ENCODE measurements at regions not wholly inside any gene's neighbourhood (a gene's known extent, or its start where the extent isn't known, plus 50 kb on each side); places are given as distances from the start of the nearest gene placed in this dataset.

DNA sequence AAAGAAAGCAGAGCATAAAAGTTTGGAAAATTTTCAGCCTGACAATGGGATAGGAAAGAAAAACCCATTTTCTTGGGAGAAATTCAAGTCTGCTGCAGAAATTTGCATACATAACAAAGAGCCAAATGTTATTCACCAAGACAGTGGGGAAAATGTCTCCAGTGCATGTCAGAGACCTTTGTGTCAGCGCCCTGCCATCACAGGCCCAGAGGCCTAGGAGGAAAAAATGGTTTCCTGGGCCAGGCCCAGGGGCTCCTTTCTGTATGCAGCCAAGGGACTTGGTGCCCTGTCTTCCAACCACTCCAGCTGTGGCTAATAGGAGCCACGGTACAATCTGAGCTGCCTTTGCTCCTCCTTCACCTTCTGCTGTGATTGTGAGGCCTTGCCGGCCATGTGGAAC, 189.1 kb upstream of the PITRM1 start:
- intact Hi-C loops (cut with DNase I; ENCODE audit: low total_unique reads) = no loop called here
- no peak for TF ChIP-seq POLR2A (IDR thresholded peaks at IDR 0.05)
- TF ChIP-seq, protein P1, sequence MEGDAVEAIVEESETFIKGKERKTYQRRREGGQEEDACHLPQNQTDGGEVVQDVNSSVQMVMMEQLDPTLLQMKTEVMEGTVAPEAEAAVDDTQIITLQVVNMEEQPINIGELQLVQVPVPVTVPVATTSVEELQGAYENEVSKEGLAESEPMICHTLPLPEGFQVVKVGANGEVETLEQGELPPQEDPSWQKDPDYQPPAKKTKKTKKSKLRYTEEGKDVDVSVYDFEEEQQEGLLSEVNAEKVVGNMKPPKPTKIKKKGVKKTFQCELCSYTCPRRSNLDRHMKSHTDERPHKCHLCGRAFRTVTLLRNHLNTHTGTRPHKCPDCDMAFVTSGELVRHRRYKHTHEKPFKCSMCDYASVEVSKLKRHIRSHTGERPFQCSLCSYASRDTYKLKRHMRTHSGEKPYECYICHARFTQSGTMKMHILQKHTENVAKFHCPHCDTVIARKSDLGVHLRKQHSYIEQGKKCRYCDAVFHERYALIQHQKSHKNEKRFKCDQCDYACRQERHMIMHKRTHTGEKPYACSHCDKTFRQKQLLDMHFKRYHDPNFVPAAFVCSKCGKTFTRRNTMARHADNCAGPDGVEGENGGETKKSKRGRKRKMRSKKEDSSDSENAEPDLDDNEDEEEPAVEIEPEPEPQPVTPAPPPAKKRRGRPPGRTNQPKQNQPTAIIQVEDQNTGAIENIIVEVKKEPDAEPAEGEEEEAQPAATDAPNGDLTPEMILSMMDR (IDR thresholded peaks at IDR 0.05) = no peak
- H3K27ac ChIP-seq = no peak overlapping the region
- H3K9me3 ChIP-seq = no peaks in the 10 kb centered on the region
- DNase-seq = no peak
- H3K4me3 ChIP-seq = no peak overlapping the region
- H3K4me1 ChIP-seq = no peaks in the 10 kb centered on the region
- no peaks in the 10 kb centered on the region for H3K36me3 ChIP-seq
- no peaks in the 10 kb centered on the region for H3K27me3 ChIP-seq

DNA sequence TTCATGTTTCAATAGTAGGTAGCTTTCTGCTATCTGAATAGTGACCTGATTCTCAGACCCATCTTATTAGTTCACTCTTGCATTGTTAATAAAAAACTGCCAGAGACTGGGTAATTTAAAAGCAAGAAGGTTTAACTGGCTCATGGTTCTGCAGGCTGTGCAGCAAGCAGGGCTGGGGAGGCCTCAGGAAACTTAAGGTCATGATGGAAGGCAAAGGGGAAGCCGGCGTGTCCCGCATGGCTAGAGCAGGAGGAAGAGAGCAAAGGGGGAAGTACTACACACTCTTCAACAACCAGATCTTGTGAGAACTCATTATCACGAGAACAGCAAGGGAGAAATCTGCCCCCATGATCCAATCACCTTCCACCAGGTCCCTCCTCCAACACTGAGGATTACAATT, 185.2 kb upstream of the PITRM1 start:
- Histone ChIP-seq H3K9me3 (no peaks in the 10 kb centered on the region), H3K4me3 (no peak overlapping the region), H3K4me1 (no peaks in the 10 kb centered on the region), H3K36me3 (no peaks in the 10 kb centered on the region), H3K27ac (no peak overlapping the region), H3K27me3 (no peaks in the 10 kb centered on the region)
- TF ChIP-seq, protein P1 (IDR thresholded peaks at IDR 0.05) = no peak
- TF ChIP-seq POLR2A (IDR thresholded peaks at IDR 0.05) = no peak
- intact Hi-C loops (cut with DNase I; ENCODE audit: low total_unique reads) = no loop called here
- DNase-seq = no peak

DNA sequence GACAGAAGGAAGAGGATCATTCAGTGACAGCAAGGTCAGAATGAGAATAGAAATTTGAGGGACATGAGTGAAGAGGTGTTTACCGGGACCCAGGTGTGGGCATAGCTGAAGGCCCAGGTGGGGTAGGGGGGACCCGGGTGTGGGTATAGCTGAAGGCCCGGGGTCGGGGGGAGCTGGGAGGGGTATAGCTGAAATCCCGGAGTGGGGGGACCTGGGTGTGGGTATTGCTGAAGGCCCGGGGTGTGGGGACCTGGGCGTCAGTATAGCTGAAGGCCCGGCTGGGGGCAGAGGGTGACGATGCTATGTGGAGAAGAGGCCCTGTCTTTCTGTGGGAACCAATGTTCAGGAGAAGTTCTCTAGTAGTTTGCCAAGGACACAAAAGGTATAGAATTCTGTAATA, 183.0 kb upstream of the PITRM1 start:
- Histone ChIP-seq H3K4me1 (no peaks in the 10 kb centered on the region), H3K27me3 (no peaks in the 10 kb centered on the region), H3K36me3 (no peaks in the 10 kb centered on the region), H3K27ac (no peak overlapping the region), H3K9me3 (no peaks in the 10 kb centered on the region), H3K4me3 (no peak overlapping the region)
- no peak for TF ChIP-seq POLR2A (IDR thresholded peaks at IDR 0.05)
- TF ChIP-seq, protein P1 (IDR thresholded peaks at IDR 0.05) = no peak
- intact Hi-C loops (cut with DNase I; ENCODE audit: low total_unique reads) = no loop called here
- DNase-seq = no peak

DNA sequence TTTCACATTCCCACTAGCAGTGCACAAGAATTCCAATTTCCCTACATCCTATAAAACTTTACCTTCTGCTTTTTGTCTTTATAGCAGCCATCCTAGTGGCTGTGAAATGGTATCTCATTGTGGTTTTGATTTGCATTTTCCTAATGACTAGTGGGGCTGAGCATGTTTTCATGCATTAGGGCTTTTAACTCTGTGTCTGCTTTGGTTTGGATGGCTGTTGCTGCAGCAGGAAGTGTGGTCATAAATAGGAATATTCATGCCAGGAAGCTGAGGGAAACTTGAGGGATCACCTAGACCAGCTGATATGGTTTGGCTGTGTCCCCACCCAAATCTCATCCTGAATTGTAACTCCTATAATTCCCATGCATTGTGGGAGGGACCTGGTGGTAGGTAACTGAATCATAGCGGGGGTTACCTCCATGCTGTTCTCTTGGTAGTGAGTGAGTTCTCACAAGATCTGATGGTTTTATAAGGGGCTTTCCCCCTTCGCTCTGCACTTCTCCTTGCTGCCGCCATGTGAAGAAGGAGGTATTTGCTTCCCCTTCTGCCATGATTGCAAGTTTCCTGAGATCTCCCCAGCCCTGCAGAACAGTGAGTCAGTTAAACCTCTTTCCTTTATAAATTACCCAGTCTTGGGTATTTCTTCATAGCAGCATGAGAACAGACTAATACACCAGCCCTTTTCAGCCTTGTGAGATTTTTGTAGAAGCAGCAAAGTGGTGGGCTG, 181.8 kb upstream of the PITRM1 start:
- no peaks in the 10 kb centered on the region for H3K27me3 ChIP-seq
- no peak overlapping the region for H3K4me3 ChIP-seq
- H3K9me3 ChIP-seq = no peaks in the 10 kb centered on the region
- intact Hi-C loops (cut with DNase I; ENCODE audit: low total_unique reads) = no loop called here
- no peaks in the 10 kb centered on the region for H3K36me3 ChIP-seq
- DNase-seq = no peak
- no peaks in the 10 kb centered on the region for H3K4me1 ChIP-seq
- H3K27ac ChIP-seq = no peak overlapping the region
- TF ChIP-seq, protein P1 (IDR thresholded peaks at IDR 0.05) = no peak
- no peak for TF ChIP-seq POLR2A (IDR thresholded peaks at IDR 0.05)

DNA sequence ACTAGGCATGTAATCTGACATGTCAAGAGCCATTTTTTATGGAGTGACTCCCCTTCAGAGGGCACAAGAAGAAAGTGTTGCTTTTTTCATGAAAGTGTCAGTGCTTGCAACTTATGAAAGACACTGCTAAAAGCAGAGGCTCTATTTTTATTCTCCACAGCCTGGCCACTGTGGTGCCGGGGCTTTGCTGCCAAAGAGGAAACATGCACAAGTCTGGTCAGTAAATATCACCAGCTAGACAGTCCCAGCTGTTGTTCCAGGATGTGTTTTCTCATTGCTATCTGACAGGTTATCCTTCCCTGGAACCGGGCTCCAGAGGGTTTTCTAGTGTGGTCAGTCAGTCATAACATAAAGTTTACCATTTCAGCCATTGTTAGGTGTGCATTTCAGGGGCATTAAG, 180.7 kb upstream of the PITRM1 start:
- Histone ChIP-seq H3K4me3 (no peak overlapping the region), H3K9me3 (no peaks in the 10 kb centered on the region), H3K27ac (no peak overlapping the region), H3K36me3 (no peaks in the 10 kb centered on the region), H3K27me3 (no peaks in the 10 kb centered on the region), H3K4me1 (no peaks in the 10 kb centered on the region)
- no peak for TF ChIP-seq POLR2A (IDR thresholded peaks at IDR 0.05)
- TF ChIP-seq, protein P1 (IDR thresholded peaks at IDR 0.05) = no peak
- DNase-seq = no peak
- intact Hi-C loops (cut with DNase I; ENCODE audit: low total_unique reads) = no loop called here
